Left hindlimb (tissue), 1 donor: ENCODE measurements at regions not wholly inside any gene's neighbourhood (a gene's known extent, or its start where the extent isn't known, plus 50 kb on each side); places are given as distances from the start of the nearest gene placed in this dataset.

Source experiments
- DNase-seq: peaks from one replicate; pipeline ENCODE4 v3.0.0-alpha.2; 2018

GRCh38 chr9:107431461-107431860, 58.1 kb downstream of the KLF4 start:
- DNase-seq = no peak

GRCh38 chr9:107430071-107430470, 59.5 kb downstream of the KLF4 start:
- DNase-seq = no peak

- no peak for DNase-seq
Observed at GRCh38 chr9:107426126-107426525, 63.4 kb downstream of the KLF4 start.

- peak; percentile 92 for DNase-seq
Observed at GRCh38 chr9:107425101-107426025, 64.2 kb downstream of the KLF4 start.

- DNase-seq = no peak
Observed at GRCh38 chr9:107423540-107423939, 66.0 kb downstream of the KLF4 start.

- peak; percentile 74 for DNase-seq
Observed at GRCh38 chr9:107422189-107423185, 67.1 kb downstream of the KLF4 start.

GRCh38 chr9:107410420-107410819, 79.1 kb downstream of the KLF4 start:
- DNase-seq = no peak

GRCh38 chr9:107409581-107410389, 79.8 kb downstream of the KLF4 start:
- peak; percentile 57 for DNase-seq

GRCh38 chr9:107407675-107408074, 81.9 kb downstream of the KLF4 start:
- DNase-seq = no peak

- DNase-seq = no peak
Observed at GRCh38 chr9:107405511-107405910, 84.1 kb downstream of the KLF4 start.

- no peak for DNase-seq
Observed at GRCh38 chr9:107404736-107405135, 84.8 kb downstream of the KLF4 start.

GRCh38 chr9:107404161-107404560, 85.4 kb downstream of the KLF4 start:
- DNase-seq = no peak

- DNase-seq = no peak
Observed at GRCh38 chr9:107397076-107398044, 92.2 kb downstream of the KLF4 start.

- no peak for DNase-seq
Observed at GRCh38 chr9:107394264-107394663, 95.3 kb downstream of the KLF4 start.

- DNase-seq = no peak
Observed at GRCh38 chr9:107390778-107391177, 98.8 kb downstream of the KLF4 start.

GRCh38 chr9:107390279-107390678, 99.3 kb downstream of the KLF4 start:
- no peak for DNase-seq

GRCh38 chr9:107389617-107390071, 99.9 kb downstream of the KLF4 start:
- DNase-seq = no peak

- no peak for DNase-seq
Observed at GRCh38 chr9:107388890-107389289, 100.7 kb downstream of the KLF4 start.

- peak; percentile 64 for DNase-seq
Observed at GRCh38 chr9:107387409-107387808, 102.2 kb downstream of the KLF4 start.

GRCh38 chr9:107386396-107386795, 103.2 kb downstream of the KLF4 start:
- DNase-seq = no peak
